Neural progenitor cell (in vitro differentiated cells): ENCODE measurements at regions not wholly inside any gene's neighbourhood (a gene's known extent, or its start where the extent isn't known, plus 50 kb on each side); places are given as distances from the start of the nearest gene placed in this dataset.

Experiments used
- DNase-seq: peaks from one replicate; pipeline ENCODE4 v3.0.0-alpha.2; 2016; ENCODE audit warnings: low spot score
- H2AFZ ChIP-seq: fragments of 200-600 bp; sonication (generic); replicated peaks from 2 replicates; pipeline ENCODE4 v1.6.1; 2016; ENCODE audit warnings: antibody characterized with exemption
- H3F3A ChIP-seq: fragments of 200-600 bp; sonication (generic); 2 replicates; pipeline ENCODE4 v1.6.1; 2016; ENCODE audit warnings: antibody characterized with exemption, low read depth
- H3K27ac ChIP-seq: fragments of 200-600 bp; sonication (generic); 2 replicates; pipeline ENCODE4 v1.5.1; 2016; ENCODE audit warnings: mild to moderate bottlenecking
- H3K27me3 ChIP-seq: fragments of 200-600 bp; sonication (generic); 2 replicates; pipeline ENCODE4 v1.6.1; 2016; ENCODE audit warnings: mild to moderate bottlenecking, moderate library complexity
- H3K36me3 ChIP-seq: fragments of 200-600 bp; sonication (generic); 2 replicates; pipeline ENCODE4 v1.5.1; 2016
- H3K4me1 ChIP-seq: fragments of 200-600 bp; sonication (generic); 2 replicates; pipeline ENCODE4 v1.6.1; 2016; ENCODE audit warnings: mixed run types
- H3K4me2 ChIP-seq: fragments of 200-600 bp; sonication (generic); 2 replicates; pipeline ENCODE4 v1.6.1; 2016
- H3K4me3 ChIP-seq: fragments of 200-600 bp; sonication (generic); 2 replicates; pipeline ENCODE4 v1.5.1; 2016
- H3K79me2 ChIP-seq: fragments of 200-600 bp; sonication (generic); 2 replicates; pipeline ENCODE4 v1.6.1; 2016; ENCODE audit warnings: low read depth
- H3K9ac ChIP-seq: fragments of 200-600 bp; sonication (generic); 2 replicates; pipeline ENCODE4 v1.6.1; 2016
- H3K9me3 ChIP-seq: fragments of 200-600 bp; sonication (generic); 2 replicates; pipeline ENCODE4 v1.5.1; 2016; ENCODE audit warnings: low read depth
- H4K20me1 ChIP-seq: fragments of 200-600 bp; sonication (generic); 2 replicates; pipeline ENCODE4 v1.6.1; 2016; ENCODE audit warnings: low read depth
- H3K27ac Mint-ChIP-seq: 3 replicates; pipeline ENCODE4 v1.8.0; 2021; ENCODE audit warnings: mixed read lengths
- H3K27me3 Mint-ChIP-seq: 2 replicates; pipeline ENCODE4 v1.8.0; 2022; ENCODE audit warnings: low read depth, mild to moderate bottlenecking, inconsistent platforms, moderate library complexity, mixed read lengths; ENCODE audit not compliant: insufficient read depth
- H3K36me3 Mint-ChIP-seq: 3 replicates; pipeline ENCODE4 v1.8.0; 2021; ENCODE audit warnings: mixed read lengths
- H3K4me1 Mint-ChIP-seq: 3 replicates; pipeline ENCODE4 v1.8.0; 2021; ENCODE audit warnings: mixed read lengths
- H3K4me3 Mint-ChIP-seq: 3 replicates; pipeline ENCODE4 v1.8.0; 2021; ENCODE audit warnings: mild to moderate bottlenecking, moderate library complexity, mixed read lengths
- H3K9me3 Mint-ChIP-seq: 3 replicates; pipeline ENCODE4 v1.8.0; 2020; ENCODE audit warnings: mixed read lengths
- CTCF ChIP-seq: fragments of 200-600 bp; sonication (generic); IDR thresholded peaks from 2 replicates; pipeline ENCODE4 v1.5.1; 2017; ENCODE audit warnings: antibody characterized with exemption, mild to moderate bottlenecking
- EZH2 ChIP-seq: fragments of 200-600 bp; sonication (generic); IDR thresholded peaks from 2 replicates; pipeline ENCODE4 v1.6.1; 2017; ENCODE audit warnings: antibody characterized with exemption, mild to moderate bottlenecking, moderate library complexity
- EZH2phosphoT487 ChIP-seq: fragments of 200-600 bp; sonication (generic); IDR thresholded peaks from 2 replicates; pipeline ENCODE4 v1.6.1; 2017; ENCODE audit warnings: antibody characterized with exemption

- no peak overlapping the region for H3K9ac ChIP-seq
- H3F3A ChIP-seq = no peaks in the 10 kb centered on the region
- peaks cover 18% of the 10 kb centered on the region for H3K9me3 Mint-ChIP-seq
- H3K27me3 Mint-ChIP-seq = peaks cover 3% of the 10 kb centered on the region
- TF ChIP-seq EZH2phosphoT487 (no peak), CTCF (no peak), EZH2 (no peak)
- no peak overlapping the region for H3K27ac ChIP-seq
- no peaks in the 10 kb centered on the region for H3K36me3 ChIP-seq
- no peak overlapping the region for H3K4me3 Mint-ChIP-seq
- H3K27ac Mint-ChIP-seq = no peak overlapping the region
- H4K20me1 ChIP-seq = no peaks in the 10 kb centered on the region
- no peaks in the 10 kb centered on the region for H3K79me2 ChIP-seq
- H3K4me1 ChIP-seq = no peaks in the 10 kb centered on the region
- DNase-seq = no peak
- no peak overlapping the region for H3K4me2 ChIP-seq
- H3K4me3 ChIP-seq = no peak overlapping the region
- no peaks in the 10 kb centered on the region for H3K27me3 ChIP-seq
- peaks cover 5% of the 10 kb centered on the region for H3K36me3 Mint-ChIP-seq
- no peaks in the 10 kb centered on the region for H3K9me3 ChIP-seq
- peaks cover 10% of the 10 kb centered on the region for H3K4me1 Mint-ChIP-seq
- H2AFZ ChIP-seq = no peak overlapping the region
These were observed 251.7 kb downstream of the CYRIA start for GRCh38 chr2:16413947-16414346.

DNA sequence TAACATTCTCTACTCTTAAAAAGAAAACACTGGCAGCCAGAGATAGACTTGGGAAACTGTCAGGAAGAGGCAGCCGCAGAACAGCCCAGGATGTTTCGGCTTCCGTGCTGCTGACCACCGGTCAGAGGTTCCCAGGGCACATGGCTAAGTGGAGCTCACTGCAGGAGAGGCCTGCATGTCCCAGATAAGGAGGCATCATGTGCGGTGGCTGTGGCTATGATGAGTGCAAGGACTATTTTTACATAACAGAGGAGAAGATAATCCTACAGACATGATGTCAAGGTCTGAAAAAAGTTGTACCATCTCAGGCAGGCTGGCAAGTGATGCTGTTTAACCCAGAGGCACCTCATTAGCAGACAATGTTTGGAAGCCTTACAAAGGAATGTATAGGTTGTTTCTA lies 252.3 kb downstream of the CYRIA start:
- no peak for DNase-seq
- H3K4me2 ChIP-seq = no peak overlapping the region
- H4K20me1 ChIP-seq = no peaks in the 10 kb centered on the region
- no peaks in the 10 kb centered on the region for H3K9me3 ChIP-seq
- no peaks in the 10 kb centered on the region for H3K36me3 ChIP-seq
- Mint-ChIP-seq H3K4me1 (peaks cover 14% of the 10 kb centered on the region), H3K4me3 (no peak overlapping the region), H3K9me3 (peaks cover 19% of the 10 kb centered on the region), H3K27me3 (peaks cover 4% of the 10 kb centered on the region), H3K36me3 (peaks cover 5% of the 10 kb centered on the region), H3K27ac (no peak overlapping the region)
- H3K4me1 ChIP-seq = no peaks in the 10 kb centered on the region
- TF ChIP-seq EZH2 (no peak), CTCF (no peak), EZH2phosphoT487 (no peak)
- H3K4me3 ChIP-seq = no peak overlapping the region
- no peaks in the 10 kb centered on the region for H3F3A ChIP-seq
- H2AFZ ChIP-seq = no peak overlapping the region
- no peaks in the 10 kb centered on the region for H3K79me2 ChIP-seq
- no peak overlapping the region for H3K27ac ChIP-seq
- no peak overlapping the region for H3K9ac ChIP-seq
- no peaks in the 10 kb centered on the region for H3K27me3 ChIP-seq

DNA sequence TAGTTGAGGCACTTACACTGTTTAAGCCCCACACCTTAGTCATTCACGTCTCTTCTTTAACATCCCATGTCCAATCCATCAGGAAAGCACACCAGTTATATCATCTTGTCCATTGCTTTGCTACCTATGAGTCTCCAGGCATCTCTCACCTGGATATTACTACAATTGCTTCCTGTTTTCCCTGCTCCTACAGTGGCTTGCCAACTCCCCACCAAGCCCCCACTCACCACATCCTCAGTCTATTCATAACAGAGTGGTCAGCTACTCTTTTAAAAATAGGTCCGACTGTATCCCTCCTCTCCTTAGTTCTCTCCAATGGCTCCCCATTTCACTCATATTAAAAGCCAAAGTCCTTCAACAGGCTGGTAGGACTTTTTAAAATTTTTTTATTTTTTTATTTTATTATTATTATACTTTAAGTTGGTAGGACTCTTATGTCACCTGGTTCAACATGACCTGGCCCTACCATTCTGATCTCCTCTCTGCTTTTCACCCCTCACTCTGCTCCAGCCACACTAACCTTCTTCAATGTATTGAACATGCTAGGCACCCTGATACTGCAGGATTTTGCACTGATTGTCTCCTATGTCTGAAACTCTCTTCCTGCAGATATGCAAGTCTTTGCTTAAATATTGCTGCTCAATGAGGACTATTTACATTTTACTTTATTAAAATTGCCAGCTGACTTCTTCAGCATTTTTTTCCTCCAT lies 253.2 kb downstream of the CYRIA start:
- no peak overlapping the region for H3K4me3 ChIP-seq
- no peak overlapping the region for H3K27ac ChIP-seq
- Mint-ChIP-seq H3K36me3 (peaks cover 5% of the 10 kb centered on the region), H3K9me3 (peaks cover 19% of the 10 kb centered on the region), H3K4me3 (no peak overlapping the region), H3K4me1 (peaks cover 20% of the 10 kb centered on the region), H3K27me3 (peaks cover 4% of the 10 kb centered on the region), H3K27ac (no peak overlapping the region)
- DNase-seq = no peak
- H3F3A ChIP-seq = peaks cover 6% of the 10 kb centered on the region
- H3K36me3 ChIP-seq = no peaks in the 10 kb centered on the region
- no peaks in the 10 kb centered on the region for H3K79me2 ChIP-seq
- TF ChIP-seq EZH2 (no peak), CTCF (no peak), EZH2phosphoT487 (no peak)
- H4K20me1 ChIP-seq = no peaks in the 10 kb centered on the region
- H3K27me3 ChIP-seq = no peaks in the 10 kb centered on the region
- no peaks in the 10 kb centered on the region for H3K9me3 ChIP-seq
- no peak overlapping the region for H3K4me2 ChIP-seq
- no peak overlapping the region for H2AFZ ChIP-seq
- no peak overlapping the region for H3K9ac ChIP-seq
- H3K4me1 ChIP-seq = peaks cover 7% of the 10 kb centered on the region
